GM21737 (cell line): ENCODE measurements at regions not wholly inside any gene's neighbourhood (a gene's known extent, or its start where the extent isn't known, plus 50 kb on each side); places are given as distances from the start of the nearest gene placed in this dataset.

Experiments used
- ATAC-seq: cut with Tn5 transposase; IDR thresholded peaks from one replicate; pipeline ENCODE4 v1.9.1; 2021; ENCODE audit warnings: mild to moderate bottlenecking, moderate library complexity; ENCODE audit not compliant: unreplicated experiment

DNA sequence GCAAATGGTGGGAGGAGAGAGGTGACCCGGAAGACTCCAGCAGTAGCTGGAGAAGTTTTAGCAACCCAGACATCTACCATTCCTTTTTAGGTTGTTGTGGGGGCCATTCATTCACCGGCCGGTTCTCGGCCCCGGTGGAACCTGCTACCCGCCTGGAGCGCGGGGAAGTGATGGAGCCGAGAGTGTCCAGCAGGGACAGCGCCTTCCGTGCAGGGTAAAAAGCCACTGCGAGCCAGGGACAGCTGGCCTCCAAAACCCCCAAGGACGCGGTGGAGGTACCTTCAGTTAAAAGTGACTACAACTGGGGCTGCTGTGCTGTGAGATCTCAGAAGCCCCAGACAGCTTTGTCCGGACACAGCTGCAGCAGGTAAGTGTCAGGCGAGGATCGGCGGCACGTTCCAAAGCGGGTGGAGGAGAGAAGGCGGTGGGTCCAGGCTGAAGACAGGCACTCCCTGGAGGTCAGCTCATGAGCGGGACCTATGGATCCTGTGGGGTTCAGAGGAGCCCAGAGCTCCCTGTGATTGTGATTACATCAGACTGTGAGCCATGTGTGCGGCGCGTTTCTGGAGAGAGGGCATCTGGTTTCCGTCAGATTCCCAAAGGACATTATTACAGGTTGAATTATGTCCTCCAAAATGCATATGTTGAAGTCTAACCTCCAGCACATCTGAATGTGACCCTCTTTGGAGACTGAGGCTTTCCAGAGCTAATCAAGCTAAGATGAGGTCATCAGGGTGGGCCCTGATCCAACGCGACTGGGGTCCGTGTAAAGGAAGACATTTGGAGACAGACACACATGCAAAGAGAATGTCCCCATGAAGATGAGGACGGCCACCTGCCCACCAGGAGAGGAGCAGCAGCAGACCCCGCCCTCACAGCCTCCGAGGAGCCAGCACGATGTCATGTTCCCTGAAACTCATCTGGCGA is 276.3 kb downstream of the EIPR1 start:
- no peak for ATAC-seq

- ATAC-seq = no peak
Measured at GRCh38 chr2:3100386-3100785, 277.2 kb downstream of the EIPR1 start.

DNA sequence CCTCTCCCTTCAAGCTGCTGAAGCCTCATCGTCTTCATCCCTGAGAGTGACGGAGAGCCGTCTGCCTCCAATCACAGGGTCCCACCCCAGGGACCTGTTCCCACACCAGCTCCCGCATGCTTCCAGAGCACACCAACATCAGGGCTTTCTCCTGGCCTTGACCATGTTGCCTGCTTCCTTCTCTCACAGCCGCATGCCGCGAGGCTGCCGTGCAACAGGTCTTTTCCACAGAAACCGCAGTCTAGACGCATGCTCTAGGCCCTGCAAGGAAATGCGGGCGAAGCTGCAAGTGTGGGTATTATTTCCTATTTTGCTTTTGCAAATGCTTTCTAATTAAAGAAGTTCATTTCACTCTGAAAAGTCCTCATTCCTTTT is 277.8 kb downstream of the EIPR1 start:
- ATAC-seq = no peak

DNA sequence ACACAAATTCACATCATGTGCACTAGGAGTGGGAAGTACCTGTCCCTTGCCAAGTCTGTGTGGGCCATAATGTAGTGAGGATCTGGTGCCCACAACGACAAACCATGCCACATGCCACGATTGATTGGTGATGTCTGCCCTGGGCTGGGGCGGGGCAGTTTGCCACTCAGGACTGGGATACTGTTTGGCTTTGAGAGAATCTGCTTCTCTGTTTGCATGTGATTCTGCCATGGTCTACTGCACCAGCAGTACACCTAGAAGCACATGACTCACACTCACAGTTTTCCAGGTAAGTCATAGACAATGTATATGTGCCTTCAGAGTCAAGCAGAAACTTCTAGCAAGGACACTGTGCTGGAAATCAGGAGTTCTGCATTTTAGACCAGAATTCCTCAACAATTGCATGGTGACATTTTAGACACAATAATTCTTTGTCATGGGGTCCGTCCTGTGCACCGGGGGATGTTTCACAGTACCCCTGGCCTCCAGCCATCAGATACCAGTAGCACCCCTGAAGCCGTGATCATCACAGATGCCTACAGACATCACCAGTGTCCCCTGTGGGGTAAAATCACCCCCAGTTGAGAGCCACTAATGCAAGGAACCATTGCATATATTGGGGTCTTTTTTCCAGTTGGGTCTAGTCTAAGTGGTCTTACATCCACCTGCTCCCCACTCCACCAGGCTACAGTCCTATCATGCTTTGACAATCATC is 278.3 kb downstream of the EIPR1 start:
- no peak for ATAC-seq

DNA sequence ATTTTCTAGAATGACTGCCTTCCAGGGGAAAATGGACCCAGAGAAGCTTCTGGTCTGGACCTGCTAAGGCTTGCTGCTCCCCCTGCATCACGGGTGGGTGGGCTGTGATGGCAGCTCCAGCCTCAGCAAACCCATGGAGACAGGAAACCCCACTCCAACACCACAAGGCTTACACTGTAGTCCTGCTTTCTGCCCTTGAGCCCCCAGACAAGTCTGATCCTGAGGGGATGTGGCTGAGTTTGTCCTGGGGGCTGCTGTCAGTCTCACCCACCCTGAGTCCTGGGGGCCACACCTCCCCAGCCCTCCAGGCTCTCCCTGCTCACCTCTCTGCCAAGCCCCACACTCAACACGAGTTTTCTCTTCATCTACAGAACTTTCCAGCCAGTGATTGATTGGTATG is 279.4 kb downstream of the EIPR1 start:
- ATAC-seq = no peak

- ATAC-seq = no peak
Measured at GRCh38 chr2:3097804-3098203, 279.8 kb downstream of the EIPR1 start.

DNA sequence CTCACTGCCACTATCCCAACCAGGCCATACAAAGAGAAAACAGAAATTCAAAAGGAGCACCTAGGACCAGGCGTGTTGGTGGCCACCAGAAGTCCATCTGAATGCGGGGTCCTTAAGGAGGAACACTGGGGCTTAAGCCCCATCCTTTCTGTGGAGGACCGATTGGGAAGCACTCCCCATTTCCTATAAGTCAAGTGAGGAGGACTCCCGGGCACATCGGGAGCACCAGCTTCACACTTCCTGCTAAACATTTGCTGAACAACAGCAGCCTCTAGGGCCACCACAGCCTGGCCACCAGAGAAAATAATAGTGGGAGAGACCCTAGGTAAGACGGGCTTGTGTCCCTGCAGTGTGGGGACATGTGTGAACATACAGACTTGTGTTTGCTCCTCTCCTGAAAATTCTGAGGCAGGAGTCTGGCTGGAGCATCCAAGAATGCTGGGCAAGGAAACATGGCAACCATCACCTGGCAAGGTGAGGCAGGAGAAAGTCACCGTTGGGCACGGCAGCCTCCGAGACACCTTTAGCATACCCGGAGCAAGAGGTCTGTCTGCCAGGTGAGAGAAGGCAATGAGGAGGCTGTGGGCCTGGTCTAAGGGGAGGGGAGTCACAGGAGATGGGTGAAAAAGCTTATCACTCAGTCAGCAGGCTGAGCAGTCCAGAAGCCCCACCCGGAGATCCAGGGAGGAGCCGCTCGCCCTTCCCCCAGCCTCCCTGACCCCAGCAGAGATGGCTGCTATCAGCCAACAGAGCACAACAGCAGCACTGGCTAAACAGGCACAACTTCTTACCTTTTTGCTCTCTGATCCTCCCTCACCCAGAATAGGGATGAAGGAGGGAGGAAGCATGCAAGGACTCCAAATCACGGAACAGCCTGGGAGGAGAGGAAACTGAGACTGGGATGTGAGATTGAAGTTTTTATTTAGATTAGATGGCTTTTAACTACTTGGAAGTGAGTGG is 282.3 kb downstream of the EIPR1 start:
- no peak for ATAC-seq

DNA sequence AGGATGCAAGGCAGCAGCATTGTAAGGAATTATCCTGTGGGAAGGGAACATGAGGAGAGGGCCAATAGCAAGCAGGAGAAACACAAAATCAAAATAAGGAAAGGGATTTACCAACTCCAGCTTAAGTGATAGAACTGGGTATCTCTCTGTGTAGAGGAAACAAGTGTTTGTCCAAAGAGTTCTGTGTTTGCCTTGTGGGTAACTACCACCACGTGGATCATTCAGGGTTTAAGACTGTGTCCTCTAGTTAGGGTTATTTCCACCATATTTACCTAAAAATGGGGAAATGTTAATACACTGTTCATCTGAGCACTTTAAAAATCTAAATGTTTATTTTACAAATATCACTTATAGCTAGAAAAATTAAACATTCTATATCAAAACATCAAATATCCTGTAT is 283.3 kb downstream of the EIPR1 start:
- ATAC-seq = no peak

GRCh38 chr2:3091696-3092095 is 285.9 kb downstream of the EIPR1 start:
- no peak for ATAC-seq

GRCh38 chr2:3082705-3083104 is 294.9 kb downstream of the EIPR1 start:
- ATAC-seq = no peak

GRCh38 chr2:3079959-3080948 is 297.4 kb downstream of the EIPR1 start:
- ATAC-seq = no peak

GRCh38 chr2:3079466-3079865 is 298.2 kb downstream of the EIPR1 start:
- no peak for ATAC-seq

- ATAC-seq = no peak
Measured at GRCh38 chr2:3078684-3079083, 298.9 kb downstream of the EIPR1 start.

GRCh38 chr2:3076848-3077642 is 300.6 kb downstream of the EIPR1 start:
- no peak for ATAC-seq

DNA sequence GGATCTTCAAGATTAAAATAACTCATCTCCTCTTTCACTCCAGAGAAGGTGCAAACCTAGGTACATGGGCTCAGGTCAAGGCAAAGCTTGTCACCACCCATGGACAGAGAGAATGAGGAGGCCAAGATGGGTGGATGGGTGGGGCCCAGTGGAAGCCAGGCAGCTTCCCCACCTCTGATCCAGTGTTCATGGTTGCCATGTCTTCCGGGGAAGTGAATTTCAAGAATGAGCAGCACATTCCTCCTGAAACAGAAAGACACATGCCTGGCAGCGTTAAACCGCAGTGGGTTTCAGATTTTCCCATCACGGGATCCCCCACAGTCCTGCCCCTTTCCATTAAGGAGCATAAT is 301.7 kb downstream of the EIPR1 start:
- ATAC-seq = no peak

GRCh38 chr2:3075316-3075990 is 302.2 kb downstream of the EIPR1 start:
- no peak for ATAC-seq

DNA sequence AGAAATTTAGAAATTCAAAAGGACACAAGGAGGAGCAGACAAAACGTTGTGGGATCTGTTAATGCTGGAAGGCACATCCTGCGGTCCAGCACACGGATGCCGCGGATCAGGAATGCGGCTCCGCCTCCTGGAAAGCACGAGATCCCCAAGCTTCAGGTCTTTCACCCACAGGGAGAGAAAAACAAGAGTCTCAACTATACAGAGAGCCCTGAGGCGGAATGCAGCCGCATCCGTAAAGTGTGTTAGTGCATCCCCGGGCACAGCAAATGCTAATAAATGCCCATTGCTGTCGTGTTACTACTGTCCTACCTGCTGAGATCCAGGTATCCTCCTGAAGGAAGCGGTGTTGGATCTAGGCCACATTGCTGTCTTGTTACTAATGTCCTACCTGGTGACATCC is 303.9 kb downstream of the EIPR1 start:
- no peak for ATAC-seq

- ATAC-seq = no peak
Measured at GRCh38 chr2:3073041-3073595, 304.5 kb downstream of the EIPR1 start.
